WTC11 (cell line): ENCODE measurements at regions not wholly inside any gene's neighbourhood (a gene's known extent, or its start where the extent isn't known, plus 50 kb on each side); places are given as distances from the start of the nearest gene placed in this dataset.

Experiments used
- ATAC-seq: fragments of 200-7000 bp; cut with Tn5 transposase; 2 replicates; pipeline ENCODE4 v1.10.0; 2021; ENCODE audit warnings: mild to moderate bottlenecking, moderate library complexity
- CTCF ChIA-PET: fragments of 300-600 bp; sonication (Branson Sonifier 250); formaldehyde crosslinking; loops from one replicate; lab custom pipeline; 2021; ENCODE audit warnings: antibody characterized with exemption; lab: Charles Lee
- POLR2A ChIA-PET: fragments of 350-600 bp; sonication (Branson Sonifier 250); formaldehyde crosslinking; loops from one replicate; lab custom pipeline; 2021; ENCODE audit warnings: antibody characterized with exemption; lab: Charles Lee
- DNase-seq: peaks from one replicate; pipeline ENCODE4 v3.0.0; 2021; ENCODE audit warnings: low spot score
- H3K27ac Mint-ChIP-seq: 2 replicates; pipeline ENCODE4 v1.8.0; 2021; ENCODE audit warnings: mixed read lengths
- H3K27me3 Mint-ChIP-seq: 2 replicates; pipeline ENCODE4 v1.8.0; 2021; ENCODE audit warnings: low read depth, mild to moderate bottlenecking, moderate library complexity, mixed read lengths
- H3K36me3 Mint-ChIP-seq: 2 replicates; pipeline ENCODE4 v1.8.0; 2021; ENCODE audit warnings: mixed read lengths
- H3K4me1 Mint-ChIP-seq: 2 replicates; pipeline ENCODE4 v1.8.0; 2022; ENCODE audit warnings: mixed read lengths
- H3K4me3 Mint-ChIP-seq: 2 replicates; pipeline ENCODE4 v1.8.0; 2021; ENCODE audit warnings: mild to moderate bottlenecking, moderate library complexity, mixed read lengths
- H3K9me3 Mint-ChIP-seq: 2 replicates; pipeline ENCODE4 v1.8.0; 2021; ENCODE audit warnings: mixed read lengths
- ELF4 ChIP-seq: sonication (generic); formaldehyde crosslinking; IDR thresholded peaks from 2 replicates; pipeline ENCODE4 v1.8.1; 2022; ENCODE audit warnings: low read depth, mild to moderate bottlenecking, moderate library complexity, missing genetic modification reagents
- FOXP1 ChIP-seq: sonication (generic); formaldehyde crosslinking; IDR thresholded peaks from 2 replicates; pipeline ENCODE4 v1.8.0; 2022; ENCODE audit warnings: missing genetic modification reagents, mild to moderate bottlenecking, moderate library complexity, borderline replicate concordance
- GTF2I ChIP-seq: fragments of 250-450 bp; sonication (Bioruptor Pico); conservative IDR thresholded peaks from 2 replicates; pipeline ENCODE4 v1.4.0; 2021; ENCODE audit warnings: mild to moderate bottlenecking
- KAT7 ChIP-seq: sonication (generic); formaldehyde crosslinking; IDR thresholded peaks from 2 replicates; pipeline ENCODE4 v1.8.1; 2023; ENCODE audit warnings: missing genetic modification reagents, mild to moderate bottlenecking, borderline replicate concordance
- MYBL2 ChIP-seq: sonication (generic); formaldehyde crosslinking; IDR thresholded peaks from 2 replicates; pipeline ENCODE4 v1.8.1; 2023; ENCODE audit warnings: mild to moderate bottlenecking, moderate library complexity, missing genetic modification reagents
- NR1H2 ChIP-seq: sonication (generic); formaldehyde crosslinking; IDR thresholded peaks from 2 replicates; pipeline ENCODE4 v1.9.0; 2021; ENCODE audit warnings: mild to moderate bottlenecking, moderate library complexity, missing genetic modification reagents
- NR2C2 ChIP-seq: sonication (generic); formaldehyde crosslinking; IDR thresholded peaks from 2 replicates; pipeline ENCODE4 v1.8.0; 2022; ENCODE audit warnings: mild to moderate bottlenecking, missing genetic modification reagents
- PRRX2 ChIP-seq: fragments of 250-450 bp; sonication (Bioruptor Pico); IDR thresholded peaks from 2 replicates; pipeline ENCODE4 v1.8.0; 2021; ENCODE audit warnings: mild to moderate bottlenecking
- SMAD3 ChIP-seq: sonication (generic); formaldehyde crosslinking; IDR thresholded peaks from 2 replicates; pipeline ENCODE4 v1.8.0; 2022; ENCODE audit warnings: missing genetic modification reagents, mild to moderate bottlenecking, borderline replicate concordance
- ZNF138 ChIP-seq: sonication (generic); formaldehyde crosslinking; conservative IDR thresholded peaks from 2 replicates; pipeline ENCODE4 v1.8.1; 2022; ENCODE audit warnings: mild to moderate bottlenecking, moderate library complexity, missing genetic modification reagents
- ZNF263 ChIP-seq: sonication (generic); formaldehyde crosslinking; IDR thresholded peaks from 2 replicates; pipeline ENCODE4 v1.8.1; 2022; ENCODE audit warnings: low read depth, mild to moderate bottlenecking, moderate library complexity, missing genetic modification reagents
- ZNF396 ChIP-seq: fragments of 250-450 bp; sonication (Bioruptor Pico); IDR thresholded peaks from 2 replicates; pipeline ENCODE4 v1.8.0; 2021; ENCODE audit warnings: mild to moderate bottlenecking, moderate library complexity, borderline replicate concordance
- TF ChIP-seq, protein P1 (sequence below): sonication (generic); formaldehyde crosslinking; IDR thresholded peaks from 2 replicates; pipeline ENCODE4 v1.8.0; 2022; ENCODE audit warnings: mild to moderate bottlenecking, missing genetic modification reagents
- TF ChIP-seq, protein P2 (sequence below): sonication (generic); formaldehyde crosslinking; IDR thresholded peaks from 2 replicates; pipeline ENCODE4 v1.8.0; 2022; ENCODE audit warnings: missing genetic modification reagents
- TF ChIP-seq, protein P3 (sequence below): sonication (generic); formaldehyde crosslinking; conservative IDR thresholded peaks from 2 replicates; pipeline ENCODE4 v1.8.1; 2022; ENCODE audit warnings: mild to moderate bottlenecking, missing genetic modification reagents
- TF ChIP-seq, protein P4 (sequence below): fragments of 250-450 bp; sonication (Bioruptor Pico); IDR thresholded peaks from 2 replicates; pipeline ENCODE4 v2.1.2; 2022; ENCODE audit warnings: mild to moderate bottlenecking, moderate library complexity
- TF ChIP-seq, protein P5 (sequence below): fragments of 250-450 bp; sonication (Bioruptor Pico); IDR thresholded peaks from 2 replicates; pipeline ENCODE4 v1.9.0; 2021; ENCODE audit warnings: moderate library complexity, mild to moderate bottlenecking, inconsistent platforms, borderline replicate concordance
- TF ChIP-seq, protein P6 (sequence below): fragments of 250-450 bp; sonication (Bioruptor Pico); IDR thresholded peaks from 2 replicates; pipeline ENCODE4 v1.8.0; 2021; ENCODE audit warnings: mild to moderate bottlenecking
- TF ChIP-seq, protein P7 (sequence below): fragments of 250-450 bp; sonication (Bioruptor Pico); IDR thresholded peaks from 2 replicates; pipeline ENCODE4 v1.9.0; 2021; ENCODE audit warnings: mild to moderate bottlenecking, borderline replicate concordance
- TF ChIP-seq, protein P8 (sequence below): sonication (generic); formaldehyde crosslinking; IDR thresholded peaks from 2 replicates; pipeline ENCODE4 v1.8.1; 2022; ENCODE audit warnings: low read depth, missing genetic modification reagents, borderline replicate concordance

DNA sequence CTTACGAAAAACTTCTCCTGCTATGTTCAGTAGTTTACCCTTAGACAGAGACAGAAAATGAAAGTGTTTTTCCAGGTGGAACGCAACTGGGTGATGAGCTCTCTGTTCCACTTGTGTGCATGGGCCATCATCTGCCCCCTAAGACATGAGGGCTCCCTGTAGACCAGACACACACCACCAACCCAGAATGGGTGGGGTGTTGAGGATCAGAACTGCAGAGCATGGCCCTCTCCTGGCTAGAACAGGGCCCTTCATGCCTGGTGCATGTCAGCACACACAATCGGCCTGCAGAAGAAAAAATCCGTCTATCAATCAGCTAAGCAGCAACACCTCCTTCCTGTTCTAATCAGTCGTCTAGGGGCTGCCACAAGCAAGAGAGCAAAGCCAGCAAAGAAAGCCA is 186.2 kb upstream of the INHBA start:
- TF ChIP-seq ZNF138 (CRISPR knock-in tag) (no peak), ZNF263 (CRISPR knock-in tag) (no peak), ELF4 (CRISPR knock-in tag) (no peak), GTF2I (CRISPR knock-in tag) (no peak), NR1H2 (no peak), NR2C2 (CRISPR knock-in tag) (no peak), PRRX2 (no peak), MYBL2 (CRISPR knock-in tag) (no peak), SMAD3 (CRISPR knock-in tag) (no peak), ZNF396 (no peak), KAT7 (CRISPR knock-in tag) (no peak), FOXP1 (CRISPR knock-in tag) (no peak)
- TF ChIP-seq, protein P1, sequence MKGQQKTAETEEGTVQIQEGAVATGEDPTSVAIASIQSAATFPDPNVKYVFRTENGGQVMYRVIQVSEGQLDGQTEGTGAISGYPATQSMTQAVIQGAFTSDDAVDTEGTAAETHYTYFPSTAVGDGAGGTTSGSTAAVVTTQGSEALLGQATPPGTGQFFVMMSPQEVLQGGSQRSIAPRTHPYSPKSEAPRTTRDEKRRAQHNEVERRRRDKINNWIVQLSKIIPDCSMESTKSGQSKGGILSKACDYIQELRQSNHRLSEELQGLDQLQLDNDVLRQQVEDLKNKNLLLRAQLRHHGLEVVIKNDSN (CRISPR knock-in tag) = no peak
- TF ChIP-seq, protein P2, sequence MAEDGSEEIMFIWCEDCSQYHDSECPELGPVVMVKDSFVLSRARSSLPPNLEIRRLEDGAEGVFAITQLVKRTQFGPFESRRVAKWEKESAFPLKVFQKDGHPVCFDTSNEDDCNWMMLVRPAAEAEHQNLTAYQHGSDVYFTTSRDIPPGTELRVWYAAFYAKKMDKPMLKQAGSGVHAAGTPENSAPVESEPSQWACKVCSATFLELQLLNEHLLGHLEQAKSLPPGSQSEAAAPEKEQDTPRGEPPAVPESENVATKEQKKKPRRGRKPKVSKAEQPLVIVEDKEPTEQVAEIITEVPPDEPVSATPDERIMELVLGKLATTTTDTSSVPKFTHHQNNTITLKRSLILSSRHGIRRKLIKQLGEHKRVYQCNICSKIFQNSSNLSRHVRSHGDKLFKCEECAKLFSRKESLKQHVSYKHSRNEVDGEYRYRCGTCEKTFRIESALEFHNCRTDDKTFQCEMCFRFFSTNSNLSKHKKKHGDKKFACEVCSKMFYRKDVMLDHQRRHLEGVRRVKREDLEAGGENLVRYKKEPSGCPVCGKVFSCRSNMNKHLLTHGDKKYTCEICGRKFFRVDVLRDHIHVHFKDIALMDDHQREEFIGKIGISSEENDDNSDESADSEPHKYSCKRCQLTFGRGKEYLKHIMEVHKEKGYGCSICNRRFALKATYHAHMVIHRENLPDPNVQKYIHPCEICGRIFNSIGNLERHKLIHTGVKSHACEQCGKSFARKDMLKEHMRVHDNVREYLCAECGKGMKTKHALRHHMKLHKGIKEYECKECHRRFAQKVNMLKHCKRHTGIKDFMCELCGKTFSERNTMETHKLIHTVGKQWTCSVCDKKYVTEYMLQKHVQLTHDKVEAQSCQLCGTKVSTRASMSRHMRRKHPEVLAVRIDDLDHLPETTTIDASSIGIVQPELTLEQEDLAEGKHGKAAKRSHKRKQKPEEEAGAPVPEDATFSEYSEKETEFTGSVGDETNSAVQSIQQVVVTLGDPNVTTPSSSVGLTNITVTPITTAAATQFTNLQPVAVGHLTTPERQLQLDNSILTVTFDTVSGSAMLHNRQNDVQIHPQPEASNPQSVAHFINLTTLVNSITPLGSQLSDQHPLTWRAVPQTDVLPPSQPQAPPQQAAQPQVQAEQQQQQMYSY = no peak
- TF ChIP-seq, protein P3, sequence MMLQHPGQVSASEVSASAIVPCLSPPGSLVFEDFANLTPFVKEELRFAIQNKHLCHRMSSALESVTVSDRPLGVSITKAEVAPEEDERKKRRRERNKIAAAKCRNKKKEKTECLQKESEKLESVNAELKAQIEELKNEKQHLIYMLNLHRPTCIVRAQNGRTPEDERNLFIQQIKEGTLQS (CRISPR knock-in tag) = no peak
- TF ChIP-seq, protein P4, sequence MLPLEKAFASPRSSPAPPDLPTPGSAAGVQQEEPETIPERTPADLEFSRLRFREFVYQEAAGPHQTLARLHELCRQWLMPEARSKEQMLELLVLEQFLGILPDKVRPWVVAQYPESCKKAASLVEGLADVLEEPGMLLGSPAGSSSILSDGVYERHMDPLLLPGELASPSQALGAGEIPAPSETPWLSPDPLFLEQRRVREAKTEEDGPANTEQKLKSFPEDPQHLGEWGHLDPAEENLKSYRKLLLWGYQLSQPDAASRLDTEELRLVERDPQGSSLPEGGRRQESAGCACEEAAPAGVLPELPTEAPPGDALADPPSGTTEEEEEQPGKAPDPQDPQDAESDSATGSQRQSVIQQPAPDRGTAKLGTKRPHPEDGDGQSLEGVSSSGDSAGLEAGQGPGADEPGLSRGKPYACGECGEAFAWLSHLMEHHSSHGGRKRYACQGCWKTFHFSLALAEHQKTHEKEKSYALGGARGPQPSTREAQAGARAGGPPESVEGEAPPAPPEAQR (CRISPR knock-in tag) = no peak
- TF ChIP-seq, protein P5, sequence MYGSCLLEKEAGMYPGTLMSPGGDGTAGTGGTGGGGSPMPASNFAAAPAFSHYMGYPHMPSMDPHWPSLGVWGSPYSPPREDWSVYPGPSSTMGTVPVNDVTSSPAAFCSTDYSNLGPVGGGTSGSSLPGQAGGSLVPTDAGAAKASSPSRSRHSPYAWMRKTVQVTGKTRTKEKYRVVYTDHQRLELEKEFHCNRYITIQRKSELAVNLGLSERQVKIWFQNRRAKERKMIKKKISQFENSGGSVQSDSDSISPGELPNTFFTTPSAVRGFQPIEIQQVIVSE = no peak
- TF ChIP-seq, protein P6, sequence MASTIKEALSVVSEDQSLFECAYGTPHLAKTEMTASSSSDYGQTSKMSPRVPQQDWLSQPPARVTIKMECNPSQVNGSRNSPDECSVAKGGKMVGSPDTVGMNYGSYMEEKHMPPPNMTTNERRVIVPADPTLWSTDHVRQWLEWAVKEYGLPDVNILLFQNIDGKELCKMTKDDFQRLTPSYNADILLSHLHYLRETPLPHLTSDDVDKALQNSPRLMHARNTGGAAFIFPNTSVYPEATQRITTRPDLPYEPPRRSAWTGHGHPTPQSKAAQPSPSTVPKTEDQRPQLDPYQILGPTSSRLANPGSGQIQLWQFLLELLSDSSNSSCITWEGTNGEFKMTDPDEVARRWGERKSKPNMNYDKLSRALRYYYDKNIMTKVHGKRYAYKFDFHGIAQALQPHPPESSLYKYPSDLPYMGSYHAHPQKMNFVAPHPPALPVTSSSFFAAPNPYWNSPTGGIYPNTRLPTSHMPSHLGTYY (CRISPR knock-in tag) = no peak
- TF ChIP-seq, protein P7, sequence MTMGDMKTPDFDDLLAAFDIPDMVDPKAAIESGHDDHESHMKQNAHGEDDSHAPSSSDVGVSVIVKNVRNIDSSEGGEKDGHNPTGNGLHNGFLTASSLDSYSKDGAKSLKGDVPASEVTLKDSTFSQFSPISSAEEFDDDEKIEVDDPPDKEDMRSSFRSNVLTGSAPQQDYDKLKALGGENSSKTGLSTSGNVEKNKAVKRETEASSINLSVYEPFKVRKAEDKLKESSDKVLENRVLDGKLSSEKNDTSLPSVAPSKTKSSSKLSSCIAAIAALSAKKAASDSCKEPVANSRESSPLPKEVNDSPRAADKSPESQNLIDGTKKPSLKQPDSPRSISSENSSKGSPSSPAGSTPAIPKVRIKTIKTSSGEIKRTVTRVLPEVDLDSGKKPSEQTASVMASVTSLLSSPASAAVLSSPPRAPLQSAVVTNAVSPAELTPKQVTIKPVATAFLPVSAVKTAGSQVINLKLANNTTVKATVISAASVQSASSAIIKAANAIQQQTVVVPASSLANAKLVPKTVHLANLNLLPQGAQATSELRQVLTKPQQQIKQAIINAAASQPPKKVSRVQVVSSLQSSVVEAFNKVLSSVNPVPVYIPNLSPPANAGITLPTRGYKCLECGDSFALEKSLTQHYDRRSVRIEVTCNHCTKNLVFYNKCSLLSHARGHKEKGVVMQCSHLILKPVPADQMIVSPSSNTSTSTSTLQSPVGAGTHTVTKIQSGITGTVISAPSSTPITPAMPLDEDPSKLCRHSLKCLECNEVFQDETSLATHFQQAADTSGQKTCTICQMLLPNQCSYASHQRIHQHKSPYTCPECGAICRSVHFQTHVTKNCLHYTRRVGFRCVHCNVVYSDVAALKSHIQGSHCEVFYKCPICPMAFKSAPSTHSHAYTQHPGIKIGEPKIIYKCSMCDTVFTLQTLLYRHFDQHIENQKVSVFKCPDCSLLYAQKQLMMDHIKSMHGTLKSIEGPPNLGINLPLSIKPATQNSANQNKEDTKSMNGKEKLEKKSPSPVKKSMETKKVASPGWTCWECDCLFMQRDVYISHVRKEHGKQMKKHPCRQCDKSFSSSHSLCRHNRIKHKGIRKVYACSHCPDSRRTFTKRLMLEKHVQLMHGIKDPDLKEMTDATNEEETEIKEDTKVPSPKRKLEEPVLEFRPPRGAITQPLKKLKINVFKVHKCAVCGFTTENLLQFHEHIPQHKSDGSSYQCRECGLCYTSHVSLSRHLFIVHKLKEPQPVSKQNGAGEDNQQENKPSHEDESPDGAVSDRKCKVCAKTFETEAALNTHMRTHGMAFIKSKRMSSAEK (CRISPR knock-in tag) = no peak
- TF ChIP-seq, protein P8, sequence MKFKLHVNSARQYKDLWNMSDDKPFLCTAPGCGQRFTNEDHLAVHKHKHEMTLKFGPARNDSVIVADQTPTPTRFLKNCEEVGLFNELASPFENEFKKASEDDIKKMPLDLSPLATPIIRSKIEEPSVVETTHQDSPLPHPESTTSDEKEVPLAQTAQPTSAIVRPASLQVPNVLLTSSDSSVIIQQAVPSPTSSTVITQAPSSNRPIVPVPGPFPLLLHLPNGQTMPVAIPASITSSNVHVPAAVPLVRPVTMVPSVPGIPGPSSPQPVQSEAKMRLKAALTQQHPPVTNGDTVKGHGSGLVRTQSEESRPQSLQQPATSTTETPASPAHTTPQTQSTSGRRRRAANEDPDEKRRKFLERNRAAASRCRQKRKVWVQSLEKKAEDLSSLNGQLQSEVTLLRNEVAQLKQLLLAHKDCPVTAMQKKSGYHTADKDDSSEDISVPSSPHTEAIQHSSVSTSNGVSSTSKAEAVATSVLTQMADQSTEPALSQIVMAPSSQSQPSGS (CRISPR knock-in tag) = no peak
- H3K4me1 Mint-ChIP-seq = peaks cover 9% of the 10 kb centered on the region
- no peaks in the 10 kb centered on the region for H3K9me3 Mint-ChIP-seq
- no peaks in the 10 kb centered on the region for H3K36me3 Mint-ChIP-seq
- ChIA-PET CTCF (interaction anchor here (0.8 to 1.1 kb wide), 3 partner anchors 54 to 178 kb away, joined by 3 read pairs; no protein-coding TSS in a partner anchor), POLR2A (no interaction called here)
- no peak overlapping the region for H3K4me3 Mint-ChIP-seq
- H3K27ac Mint-ChIP-seq = no peak overlapping the region
- DNase-seq (no peak), ATAC-seq (no peak)
- H3K27me3 Mint-ChIP-seq = no peaks in the 10 kb centered on the region
